Uterus (tissue), 2 donors: ENCODE measurements at regions not wholly inside any gene's neighbourhood (a gene's known extent, or its start where the extent isn't known, plus 50 kb on each side); places are given as distances from the start of the nearest gene placed in this dataset.

Experiments used
- CTCF ChIP-seq, 4 experiments: fragments of 200-600 bp in 2 of 4; fragments of 450-650 bp in 2 of 4; sonication (generic) in 2 of 4; IDR thresholded peaks; one replicate each; pipeline ENCODE4 v1.5.1; 2016 to 2019; ENCODE audit warnings: antibody characterized with exemption in 4 of 4, mild to moderate bottlenecking in 2 of 4, moderate library complexity in 1 of 4
- POLR2A ChIP-seq, 2 donors: fragments of 450-650 bp; IDR thresholded peaks; one replicate each; pipeline ENCODE4 v1.6.1; 2016; ENCODE audit warnings: antibody characterized with exemption in 2 of 2, mild to moderate bottlenecking in 1 of 2, moderate library complexity in 1 of 2

- TF ChIP-seq CTCF (IDR thresholded peaks at IDR 0.05) (no peak), POLR2A (IDR thresholded peaks at IDR 0.05) (no peak)
These were observed 400.3 kb upstream of the LRATD1 start for GRCh38 chr2:14232217-14232616.
